Activated B cell treated with CpG ODN at 0.5 μM for 24 hours (primary cell): ENCODE measurements at regions not wholly inside any gene's neighbourhood (a gene's known extent, or its start where the extent isn't known, plus 50 kb on each side); places are given as distances from the start of the nearest gene placed in this dataset.
"Not testable (repeated sequence)": the region's sequence is repeated elsewhere in the genome, so short reads cannot be mapped to it uniquely, and the experiment has no call there.

Experiments used
- ATAC-seq: fragments of 200-7000 bp; cut with Tn5 transposase; one replicate; pipeline ENCODE4 v1.10.0; 2021; ENCODE audit warnings: low read depth, mild to moderate bottlenecking, moderate library complexity
- CTCF ChIA-PET: fragments of 350-600 bp; sonication (Branson Sonifier 250); formaldehyde crosslinking; loops from one replicate; lab custom pipeline; 2021; ENCODE audit warnings: antibody characterized with exemption; lab: Charles Lee
- POLR2A ChIA-PET: fragments of 350-600 bp; sonication (Branson Sonifier 250); formaldehyde crosslinking; loops from one replicate; lab custom pipeline; 2021; ENCODE audit warnings: antibody characterized with exemption; lab: Charles Lee
- DNase-seq: peaks from one replicate; pipeline ENCODE4 v3.0.0; 2022
- H3K27ac Mint-ChIP-seq: one replicate; pipeline ENCODE4 v1.8.0; 2020; ENCODE audit warnings: mixed read lengths
- H3K27me3 Mint-ChIP-seq: one replicate; pipeline ENCODE4 v1.8.0; 2021; ENCODE audit warnings: mixed read lengths
- H3K36me3 Mint-ChIP-seq: one replicate; pipeline ENCODE4 v1.8.0; 2021; ENCODE audit warnings: low read depth, mixed read lengths
- H3K4me1 Mint-ChIP-seq: one replicate; pipeline ENCODE4 v1.8.0; 2021; ENCODE audit warnings: mixed read lengths
- H3K4me3 Mint-ChIP-seq: one replicate; pipeline ENCODE4 v1.8.0; 2020; ENCODE audit warnings: mild to moderate bottlenecking, mixed read lengths
- H3K9me3 Mint-ChIP-seq: one replicate; pipeline ENCODE4 v1.8.0; 2020; ENCODE audit warnings: mixed read lengths
- CTCF ChIP-seq: fragments of 200-600 bp; IDR thresholded peaks from one replicate; pipeline ENCODE4 v1.8.0; 2022; ENCODE audit warnings: antibody characterized with exemption, mild to moderate bottlenecking
- intact Hi-C: fragments of 100-400 bp; cut with micrococcal nuclease; formaldehyde crosslinking; loops from one replicate; pipeline ENCODE4 v1.15.1; 2024

- Mint-ChIP-seq H3K9me3 (peaks cover 12% of the 10 kb centered on the region), H3K27ac (no peak overlapping the region), H3K36me3 (no peaks in the 10 kb centered on the region), H3K27me3 (peaks cover 2% of the 10 kb centered on the region), H3K4me1 (no peaks in the 10 kb centered on the region), H3K4me3 (no peak overlapping the region)
- CTCF ChIA-PET: no interaction called here
- intact Hi-C loops: no loop called here
- TF ChIP-seq CTCF: no peak
- POLR2A ChIA-PET: no interaction called here
- no peak for DNase-seq
- ATAC-seq: no peak
Observed at GRCh38 chr1:90223401-90223800, 228.5 kb downstream of the ZNF326 start.

- TF ChIP-seq CTCF: no peak
- POLR2A ChIA-PET: no interaction called here
Observed at GRCh38 chr1:90220941-90221693, 226.2 kb downstream of the ZNF326 start.

GRCh38 chr1:90220496-90220895 is 225.6 kb downstream of the ZNF326 start:
- Mint-ChIP-seq H3K9me3 (peaks cover 5% of the 10 kb centered on the region), H3K27me3 (peaks cover 2% of the 10 kb centered on the region), H3K36me3 (no peaks in the 10 kb centered on the region), H3K27ac (no peak overlapping the region), H3K4me3 (no peak overlapping the region), H3K4me1 (no peaks in the 10 kb centered on the region)
- TF ChIP-seq CTCF: no peak
- no peak for DNase-seq
- ChIA-PET CTCF (no interaction called here), POLR2A (no interaction called here)
- ATAC-seq: no peak
- intact Hi-C loops: no loop called here

More at GRCh38 chr1:90220941-90221693, 226.2 kb downstream of the ZNF326 start:
- intact Hi-C loops: no loop called here
- no peak for ATAC-seq
- no peak for DNase-seq
- Mint-ChIP-seq H3K4me1 (no peaks in the 10 kb centered on the region), H3K4me3 (no peak overlapping the region), H3K9me3 (peaks cover 5% of the 10 kb centered on the region), H3K27me3 (peaks cover 2% of the 10 kb centered on the region), H3K27ac (no peak overlapping the region), H3K36me3 (no peaks in the 10 kb centered on the region)
- CTCF ChIA-PET: no interaction called here

- H3K36me3 Mint-ChIP-seq, H3K9me3 Mint-ChIP-seq, CTCF ChIA-PET, DNase-seq, H3K4me1 Mint-ChIP-seq, ATAC-seq, H3K4me3 Mint-ChIP-seq, POLR2A ChIA-PET, H3K27me3 Mint-ChIP-seq, intact Hi-C loops, H3K27ac Mint-ChIP-seq: not testable (repeated sequence)
Observed at GRCh38 chr1:90219166-90219871, 224.4 kb downstream of the ZNF326 start.

- Mint-ChIP-seq H3K27ac (no peak overlapping the region), H3K36me3 (no peaks in the 10 kb centered on the region), H3K4me1 (no peaks in the 10 kb centered on the region), H3K27me3 (no peaks in the 10 kb centered on the region), H3K9me3 (no peaks in the 10 kb centered on the region), H3K4me3 (no peak overlapping the region)
- POLR2A ChIA-PET: no interaction called here
- TF ChIP-seq CTCF: no peak
- DNase-seq: no peak
- ATAC-seq: no peak
- CTCF ChIA-PET: no interaction called here
- intact Hi-C loops: no loop called here
Observed at GRCh38 chr1:90210633-90211491, 216.0 kb downstream of the ZNF326 start.
